Omental fat pad (tissue), 3 donors: ENCODE measurements at regions not wholly inside any gene's neighbourhood (a gene's known extent, or its start where the extent isn't known, plus 50 kb on each side); places are given as distances from the start of the nearest gene placed in this dataset.

Source experiments
- ATAC-seq: fragments of 150-250 bp; one replicate; pipeline ENCODE4 v1.9.1; 2016; ENCODE audit warnings: mild to moderate bottlenecking, moderate library complexity; ENCODE audit not compliant: low FRiP score
- DNase-seq: peaks from one replicate; pipeline ENCODE4 v3.0.0-alpha.2; 2019; ENCODE audit warnings: low spot score
- CTCF ChIP-seq, 3 donors: fragments of 450-650 bp; IDR thresholded peaks; one replicate each; pipeline ENCODE4 v1.5.1; 2016 to 2017; ENCODE audit warnings: antibody characterized with exemption in 3 of 3, mild to moderate bottlenecking in 3 of 3, moderate library complexity in 2 of 3

DNA sequence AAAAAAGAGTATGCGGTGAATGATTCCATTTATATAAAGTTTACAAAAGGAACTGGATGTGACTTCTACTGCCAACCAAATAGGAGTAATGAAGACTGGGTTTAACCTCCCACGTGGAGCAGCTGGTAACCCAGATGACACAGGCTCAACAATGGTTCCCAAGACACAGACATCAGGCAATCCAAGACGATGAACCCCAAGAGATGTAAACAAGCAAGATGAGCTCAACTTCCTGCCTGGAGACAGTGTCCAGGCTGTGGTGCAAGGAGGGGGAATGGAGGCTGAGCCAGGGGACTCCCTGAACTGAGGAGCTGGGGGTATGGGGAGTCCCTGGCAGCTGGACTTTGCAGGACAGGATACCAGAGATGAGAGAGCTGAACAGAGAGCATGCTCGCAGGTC is 104.7 kb downstream of the LITAF start:
- DNase-seq (no peak), ATAC-seq (no peak)

DNA sequence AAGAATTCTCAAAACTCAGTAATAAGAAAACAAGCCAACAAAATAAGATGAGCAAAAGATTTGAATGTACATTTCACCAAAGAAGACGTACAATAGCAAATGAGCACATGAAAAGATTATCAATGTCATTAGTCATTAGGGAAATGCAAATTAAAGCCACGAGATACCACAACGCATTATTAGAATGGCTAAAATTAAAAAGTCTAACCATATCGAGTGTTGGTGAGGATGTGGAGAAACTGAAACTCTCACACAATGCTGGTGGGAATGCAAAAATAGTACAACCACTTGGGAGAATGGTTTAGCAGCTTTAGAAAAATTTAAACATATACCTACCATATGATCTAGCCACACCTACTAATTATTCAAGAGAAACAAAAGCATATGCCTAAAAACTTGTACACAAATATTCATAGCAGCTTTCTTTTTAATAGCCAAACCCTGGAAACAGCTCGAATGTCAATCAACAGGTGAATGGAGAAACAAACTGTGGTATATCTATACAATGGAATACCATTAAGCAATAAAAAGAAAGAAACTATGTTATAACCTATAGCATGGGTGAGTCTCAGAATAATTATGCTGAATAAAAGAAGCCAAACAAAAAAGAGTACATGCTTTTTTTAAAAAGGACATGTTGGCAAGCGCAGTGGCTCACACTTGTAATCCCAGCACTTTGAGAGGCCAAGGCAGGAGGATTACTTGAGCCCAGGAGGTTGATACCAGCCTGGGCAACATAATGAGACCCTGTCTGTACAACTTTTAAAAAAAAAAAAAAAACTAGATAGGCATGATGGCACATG is 103.6 kb downstream of the LITAF start:
- ATAC-seq (no peak), DNase-seq (no peak)
- no peak for TF ChIP-seq CTCF (IDR thresholded peaks at IDR 0.05)

More for the DNA sequence above, 104.7 kb downstream of the LITAF start:
- TF ChIP-seq CTCF (IDR thresholded peaks at IDR 0.05), result no peak

GRCh38 chr16:11484691-11485258 is 101.9 kb downstream of the LITAF start:
- ATAC-seq (no peak), DNase-seq (no peak)
- no peak for TF ChIP-seq CTCF (IDR thresholded peaks at IDR 0.05)

GRCh38 chr16:11485676-11486075 is 101.0 kb downstream of the LITAF start:
- DNase-seq, result no peak
- no peak for ATAC-seq
- TF ChIP-seq CTCF (IDR thresholded peaks at IDR 0.05), result no peak

DNA sequence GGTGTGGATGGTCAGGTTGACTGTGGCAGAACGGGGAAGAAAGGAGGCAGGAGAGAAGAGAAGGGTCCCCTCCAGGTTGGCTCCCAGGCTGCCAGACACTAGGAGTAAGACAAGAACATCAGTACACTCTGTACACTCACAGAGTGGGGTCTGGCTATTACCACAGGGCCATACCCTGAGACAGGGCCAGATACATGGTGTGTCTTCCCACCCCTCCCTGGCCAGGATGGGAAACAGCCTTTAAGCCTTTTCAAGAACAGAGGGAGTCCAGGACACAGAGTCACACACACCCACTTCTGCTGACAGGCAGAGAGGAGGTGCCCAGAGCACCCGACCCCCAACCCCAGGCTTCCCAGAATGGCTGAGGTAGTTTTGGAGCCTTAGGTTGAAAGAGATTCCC is 99.4 kb downstream of the LITAF start:
- TF ChIP-seq CTCF (IDR thresholded peaks at IDR 0.05), result no peak
- ATAC-seq (no peak), DNase-seq (no peak)

DNA sequence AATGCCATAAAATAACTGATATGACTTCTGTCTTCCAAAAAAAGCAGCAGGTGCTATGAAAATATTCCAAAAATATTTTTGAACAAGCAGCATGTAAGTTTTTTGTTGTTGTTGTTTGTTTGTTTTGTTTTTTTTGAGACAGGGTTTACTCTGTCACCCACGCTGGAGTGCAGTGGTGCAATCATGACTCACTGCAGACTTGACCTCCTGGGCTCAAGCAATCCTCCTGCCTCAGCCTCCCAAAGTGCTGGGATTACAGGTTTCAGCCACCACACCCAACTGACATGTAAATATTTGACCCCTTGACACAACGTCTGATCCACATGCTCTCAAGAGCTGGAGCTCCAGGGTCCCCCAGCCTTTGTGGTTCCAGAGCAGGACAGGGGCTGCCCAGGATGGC is 98.4 kb downstream of the LITAF start:
- ATAC-seq, result no peak
- no peak for TF ChIP-seq CTCF (IDR thresholded peaks at IDR 0.05)
- DNase-seq, result no peak

DNA sequence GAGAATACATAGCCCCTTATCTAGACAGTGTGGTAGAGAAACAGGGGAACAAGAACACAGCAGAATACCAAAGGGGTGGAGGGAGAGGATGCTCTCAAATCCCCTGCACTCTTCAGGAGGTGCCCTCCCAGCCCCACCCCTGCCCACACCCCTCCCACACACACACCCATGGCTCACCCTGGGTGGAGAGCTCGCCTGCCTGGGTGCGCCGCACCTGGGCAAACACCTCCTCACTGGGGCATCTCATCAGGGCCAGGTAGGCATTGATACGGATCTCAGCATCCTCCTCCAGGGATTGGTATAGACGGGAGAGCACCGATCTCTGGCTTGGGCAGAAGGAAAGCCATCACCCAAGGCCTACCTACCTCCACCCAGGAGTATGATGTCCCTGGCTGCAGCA is 95.2 kb downstream of the LITAF start:
- ATAC-seq, result no peak
- TF ChIP-seq CTCF (IDR thresholded peaks at IDR 0.05), result no peak
- no peak for DNase-seq
